ENCODE measurements at regions not wholly inside any gene's neighbourhood (a gene's known extent, or its start where the extent isn't known, plus 50 kb on each side); places are given as distances from the start of the nearest gene placed in this dataset.

GRCh38 chr5:128633901-128634300, 95.9 kb upstream of the FBN2 start:
- no peak for TF ChIP-seq CTCF (IDR thresholded peaks at IDR 0.05)
- TF ChIP-seq POLR2A (IDR thresholded peaks at IDR 0.05): no peak

All from thyroid gland (tissue), 4 donors.